HG03354 (cell line): ENCODE measurements at regions not wholly inside any gene's neighbourhood (a gene's known extent, or its start where the extent isn't known, plus 50 kb on each side); places are given as distances from the start of the nearest gene placed in this dataset.
"Not testable (repeated sequence)": the region's sequence is repeated elsewhere in the genome, so short reads cannot be mapped to it uniquely, and the experiment has no call there.

ENCODE experiments used
- ATAC-seq: cut with Tn5 transposase; IDR thresholded peaks from one replicate; pipeline ENCODE4 v1.9.1; 2021; ENCODE audit warnings: mild to moderate bottlenecking; ENCODE audit not compliant: unreplicated experiment, poor library complexity, severe bottlenecking

GRCh38 chr5:143601357-143601756, 197.9 kb upstream of the NR3C1 start:
- ATAC-seq = no peak

- ATAC-seq = no peak
These were observed 197.1 kb upstream of the NR3C1 start for GRCh38 chr5:143600396-143601075.

- no peak for ATAC-seq
These were observed 196.0 kb upstream of the NR3C1 start for GRCh38 chr5:143599474-143599873.

- no peak for ATAC-seq
These were observed 193.3 kb upstream of the NR3C1 start for GRCh38 chr5:143596824-143597223.

GRCh38 chr5:143594902-143595818, 191.7 kb upstream of the NR3C1 start:
- ATAC-seq = no peak

- no peak for ATAC-seq
These were observed 190.2 kb upstream of the NR3C1 start for GRCh38 chr5:143593723-143594122.

- peak; percentile 89 for ATAC-seq
These were observed 189.2 kb upstream of the NR3C1 start for GRCh38 chr5:143592648-143593047.

GRCh38 chr5:143588933-143589662, 185.6 kb upstream of the NR3C1 start:
- ATAC-seq = no peak

- not testable (repeated sequence) for ATAC-seq
These were observed 184.6 kb upstream of the NR3C1 start for GRCh38 chr5:143588121-143588520.

- no peak for ATAC-seq
These were observed 183.4 kb upstream of the NR3C1 start for GRCh38 chr5:143586781-143587362.

GRCh38 chr5:143585970-143586369, 182.5 kb upstream of the NR3C1 start:
- no peak for ATAC-seq

- no peak for ATAC-seq
These were observed 179.9 kb upstream of the NR3C1 start for GRCh38 chr5:143583409-143583808.

GRCh38 chr5:143582869-143583268, 179.4 kb upstream of the NR3C1 start:
- ATAC-seq = no peak

- no peak for ATAC-seq
These were observed 178.7 kb upstream of the NR3C1 start for GRCh38 chr5:143582176-143582575.

- no peak for ATAC-seq
These were observed 178.2 kb upstream of the NR3C1 start for GRCh38 chr5:143581649-143582048.

- ATAC-seq = no peak
These were observed 177.7 kb upstream of the NR3C1 start for GRCh38 chr5:143581147-143581546.

GRCh38 chr5:143576711-143577484, 173.4 kb upstream of the NR3C1 start:
- ATAC-seq = no peak

- ATAC-seq = no peak
These were observed 171.8 kb upstream of the NR3C1 start for GRCh38 chr5:143575286-143575685.

- no peak for ATAC-seq
These were observed 170.8 kb upstream of the NR3C1 start for GRCh38 chr5:143574236-143574635.
